ENCODE measurements at regions not wholly inside any gene's neighbourhood (a gene's known extent, or its start where the extent isn't known, plus 50 kb on each side); places are given as distances from the start of the nearest gene placed in this dataset.

DNA sequence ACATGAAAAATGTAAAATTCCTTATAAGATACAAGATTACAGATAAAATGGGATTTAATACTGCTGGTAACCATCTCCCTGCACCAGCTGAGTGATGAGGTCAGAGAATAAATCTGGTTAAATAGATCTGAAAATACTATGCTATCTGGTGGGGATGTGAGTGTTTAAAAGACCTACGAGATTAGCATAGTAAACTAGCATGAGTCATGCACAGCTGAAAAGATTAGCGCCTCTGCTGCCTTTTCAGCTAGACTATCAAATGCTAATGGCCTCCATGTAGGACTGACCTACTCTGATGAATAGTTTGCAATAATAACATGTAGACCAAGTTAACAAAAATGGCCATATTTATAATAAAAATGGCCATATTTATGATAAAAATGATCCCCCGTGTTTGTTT is 553.3 kb downstream of the C6orf118 start:
- no peak overlapping the region for H3K4me3 ChIP-seq (ENCODE audit: control insufficient read depth, low read depth, low read length)
- no peak for DNase-seq (ENCODE audit: low read depth)
- TF ChIP-seq, protein P1, sequence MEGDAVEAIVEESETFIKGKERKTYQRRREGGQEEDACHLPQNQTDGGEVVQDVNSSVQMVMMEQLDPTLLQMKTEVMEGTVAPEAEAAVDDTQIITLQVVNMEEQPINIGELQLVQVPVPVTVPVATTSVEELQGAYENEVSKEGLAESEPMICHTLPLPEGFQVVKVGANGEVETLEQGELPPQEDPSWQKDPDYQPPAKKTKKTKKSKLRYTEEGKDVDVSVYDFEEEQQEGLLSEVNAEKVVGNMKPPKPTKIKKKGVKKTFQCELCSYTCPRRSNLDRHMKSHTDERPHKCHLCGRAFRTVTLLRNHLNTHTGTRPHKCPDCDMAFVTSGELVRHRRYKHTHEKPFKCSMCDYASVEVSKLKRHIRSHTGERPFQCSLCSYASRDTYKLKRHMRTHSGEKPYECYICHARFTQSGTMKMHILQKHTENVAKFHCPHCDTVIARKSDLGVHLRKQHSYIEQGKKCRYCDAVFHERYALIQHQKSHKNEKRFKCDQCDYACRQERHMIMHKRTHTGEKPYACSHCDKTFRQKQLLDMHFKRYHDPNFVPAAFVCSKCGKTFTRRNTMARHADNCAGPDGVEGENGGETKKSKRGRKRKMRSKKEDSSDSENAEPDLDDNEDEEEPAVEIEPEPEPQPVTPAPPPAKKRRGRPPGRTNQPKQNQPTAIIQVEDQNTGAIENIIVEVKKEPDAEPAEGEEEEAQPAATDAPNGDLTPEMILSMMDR (IDR thresholded peaks at IDR 0.05; ENCODE audit: control insufficient read depth, insufficient read depth, low read depth, low read length, missing control alignments), result no peak

DNA sequence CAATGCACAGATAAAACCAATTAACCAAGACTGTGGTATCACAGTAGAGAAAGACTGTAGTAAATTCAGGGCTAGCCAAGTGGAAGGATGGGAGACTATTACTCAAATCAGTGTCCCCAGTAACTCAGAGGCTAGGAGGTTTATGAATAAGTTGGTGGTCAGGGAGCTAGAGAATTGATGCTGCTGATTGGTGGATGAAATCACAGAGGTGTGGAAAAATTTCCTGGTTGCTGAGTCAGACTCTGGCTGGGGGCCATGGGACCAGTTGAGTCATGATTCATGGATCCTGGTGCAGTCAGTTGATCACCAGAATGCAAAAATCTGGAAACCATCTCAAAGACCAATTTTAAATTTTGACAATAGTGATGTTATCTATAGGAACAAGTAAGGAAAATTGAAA is 555.9 kb downstream of the C6orf118 start:
- no peak overlapping the region for H3K4me3 ChIP-seq (ENCODE audit: control insufficient read depth, low read depth, low read length)
- TF ChIP-seq, protein P1 (IDR thresholded peaks at IDR 0.05; ENCODE audit: control insufficient read depth, insufficient read depth, low read depth, low read length, missing control alignments), result no peak
- no peak for DNase-seq (ENCODE audit: low read depth)

DNA sequence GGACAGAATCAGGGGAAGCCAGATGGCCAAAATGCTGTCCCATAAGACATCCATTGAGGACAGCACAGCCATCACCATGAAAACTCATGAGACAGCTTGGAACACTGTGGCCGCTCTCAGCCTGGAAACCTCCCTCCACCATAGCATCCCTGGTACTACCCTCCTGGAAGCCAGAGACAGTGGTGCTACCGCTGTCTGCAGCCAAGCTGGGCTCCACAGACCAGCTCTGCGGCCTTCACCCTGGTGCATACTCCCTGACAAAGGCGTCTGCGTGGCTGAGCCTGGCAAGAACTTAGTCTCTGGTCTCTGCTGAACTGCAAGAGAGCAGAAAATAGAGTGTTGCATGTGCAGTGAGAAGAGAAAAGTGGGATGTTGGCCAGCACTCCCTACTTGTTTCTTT is 558.0 kb downstream of the C6orf118 start:
- DNase-seq (ENCODE audit: low read depth), result no peak
- no peak overlapping the region for H3K4me3 ChIP-seq (ENCODE audit: control insufficient read depth, low read depth, low read length)
- TF ChIP-seq, protein P1 (IDR thresholded peaks at IDR 0.05; ENCODE audit: control insufficient read depth, insufficient read depth, low read depth, low read length, missing control alignments), result no peak

DNA sequence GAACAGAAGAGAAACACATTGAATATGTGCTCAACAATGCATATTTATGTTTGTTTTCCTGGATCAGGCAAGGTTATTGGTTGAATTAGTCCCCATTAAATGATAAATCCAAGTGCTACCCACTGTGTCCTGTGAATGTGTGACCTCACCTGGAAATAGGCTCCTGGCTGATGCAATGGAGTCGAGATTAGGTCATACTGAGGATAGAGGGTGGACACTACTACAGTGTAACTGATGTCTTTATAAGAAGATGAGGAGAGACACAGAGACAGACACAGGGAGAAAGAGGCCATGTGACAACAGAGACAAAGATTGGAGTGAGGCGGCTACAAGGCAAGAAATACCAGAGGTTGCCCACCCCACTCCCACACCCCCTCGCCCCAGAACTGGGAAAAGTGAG is 559.3 kb downstream of the C6orf118 start:
- no peak overlapping the region for H3K4me3 ChIP-seq (ENCODE audit: control insufficient read depth, low read depth, low read length)
- DNase-seq (ENCODE audit: low read depth), result no peak
- TF ChIP-seq, protein P1 (IDR thresholded peaks at IDR 0.05; ENCODE audit: control insufficient read depth, insufficient read depth, low read depth, low read length, missing control alignments), result no peak

DNA sequence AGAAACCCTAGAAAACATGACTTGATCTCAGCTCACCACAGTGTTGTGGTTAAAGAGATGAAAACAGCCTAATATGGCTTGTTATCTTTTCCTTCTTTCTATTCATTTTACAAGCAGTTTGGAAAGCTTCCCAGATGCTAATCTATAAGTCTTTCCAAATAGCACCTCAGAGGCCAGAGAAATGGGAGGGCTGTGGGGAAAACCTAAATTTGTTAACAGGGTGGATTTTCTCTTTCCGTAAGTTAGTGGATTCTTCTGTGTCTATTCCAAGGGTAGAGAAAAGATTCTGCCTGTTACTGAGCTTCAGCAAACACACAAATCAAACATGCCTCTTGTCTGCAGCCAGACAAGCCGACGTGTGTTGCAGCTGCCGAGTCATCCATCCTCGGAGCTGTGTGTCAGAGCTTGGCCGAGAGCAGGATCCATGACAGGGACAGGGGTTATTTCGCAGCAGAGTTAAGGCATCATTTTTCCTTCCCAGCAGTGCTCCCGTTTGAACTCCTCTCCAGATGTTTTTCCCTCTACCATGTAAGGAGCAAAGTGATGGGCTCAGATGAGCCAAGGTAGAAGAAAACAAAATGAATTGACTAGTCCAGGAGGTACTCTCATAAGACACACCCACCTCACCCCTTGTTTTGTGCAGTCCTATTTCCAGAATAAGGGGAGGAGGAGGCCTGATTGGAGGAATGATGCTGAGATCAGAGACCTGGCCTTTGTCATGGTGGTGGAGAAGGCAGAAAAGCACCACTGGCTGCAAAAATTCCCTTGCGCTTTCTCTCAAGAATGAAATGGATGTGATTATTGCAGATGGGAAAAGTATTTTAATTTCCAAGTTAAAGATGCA is 560.0 kb downstream of the C6orf118 start:
- TF ChIP-seq, protein P1 (IDR thresholded peaks at IDR 0.05; ENCODE audit: control insufficient read depth, insufficient read depth, low read depth, low read length, missing control alignments), result no peak
- H3K4me3 ChIP-seq (ENCODE audit: control insufficient read depth, low read depth, low read length), result no peak overlapping the region
- no peak for DNase-seq (ENCODE audit: low read depth)

DNA sequence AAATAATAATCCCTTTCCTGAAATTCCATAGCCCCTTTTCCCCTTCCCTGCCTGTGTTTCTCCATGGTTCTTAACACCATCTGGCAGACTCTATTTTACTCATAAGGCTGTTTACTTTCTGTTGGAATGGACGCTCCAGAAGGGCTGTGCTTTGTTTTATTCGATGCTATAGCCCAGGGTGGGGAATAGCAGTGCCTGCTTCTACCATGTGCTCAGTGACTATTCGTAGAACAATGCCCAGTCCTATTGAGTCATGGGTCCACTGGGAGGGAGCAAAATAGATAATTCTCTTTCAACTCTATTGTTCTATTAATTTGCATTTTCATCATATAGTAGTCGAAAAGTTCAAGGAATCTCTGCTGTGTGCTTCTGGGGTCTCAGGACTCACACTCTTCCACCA is 565.1 kb downstream of the C6orf118 start:
- no peak overlapping the region for H3K4me3 ChIP-seq (ENCODE audit: control insufficient read depth, low read depth, low read length)
- DNase-seq (ENCODE audit: low read depth), result no peak
- TF ChIP-seq, protein P1 (IDR thresholded peaks at IDR 0.05; ENCODE audit: control insufficient read depth, insufficient read depth, low read depth, low read length, missing control alignments), result no peak

All from AG09309 (cell line).